ENCODE measurements at regions not wholly inside any gene's neighbourhood (a gene's known extent, or its start where the extent isn't known, plus 50 kb on each side); places are given as distances from the start of the nearest gene placed in this dataset.

DNA sequence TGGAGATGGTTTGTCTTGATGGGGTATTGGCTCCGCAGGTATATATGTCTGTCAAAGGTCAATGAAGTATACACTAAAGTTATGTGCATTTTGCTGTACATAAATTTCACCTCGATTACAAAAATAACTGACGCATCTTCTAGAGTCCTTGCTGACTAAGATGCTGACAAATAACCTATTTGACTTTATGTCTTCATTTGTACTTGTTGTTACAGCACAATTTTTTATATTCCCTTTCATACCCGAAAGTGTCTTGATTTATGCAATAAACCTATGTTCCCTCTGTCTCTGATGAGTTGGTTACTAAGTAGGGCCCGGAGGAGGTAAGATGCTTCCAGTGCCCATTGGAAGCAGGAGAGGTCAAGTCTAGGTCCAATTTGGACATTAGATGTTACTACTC is 93.5 kb downstream of the COPS8 start:
- TF ChIP-seq, protein P1, sequence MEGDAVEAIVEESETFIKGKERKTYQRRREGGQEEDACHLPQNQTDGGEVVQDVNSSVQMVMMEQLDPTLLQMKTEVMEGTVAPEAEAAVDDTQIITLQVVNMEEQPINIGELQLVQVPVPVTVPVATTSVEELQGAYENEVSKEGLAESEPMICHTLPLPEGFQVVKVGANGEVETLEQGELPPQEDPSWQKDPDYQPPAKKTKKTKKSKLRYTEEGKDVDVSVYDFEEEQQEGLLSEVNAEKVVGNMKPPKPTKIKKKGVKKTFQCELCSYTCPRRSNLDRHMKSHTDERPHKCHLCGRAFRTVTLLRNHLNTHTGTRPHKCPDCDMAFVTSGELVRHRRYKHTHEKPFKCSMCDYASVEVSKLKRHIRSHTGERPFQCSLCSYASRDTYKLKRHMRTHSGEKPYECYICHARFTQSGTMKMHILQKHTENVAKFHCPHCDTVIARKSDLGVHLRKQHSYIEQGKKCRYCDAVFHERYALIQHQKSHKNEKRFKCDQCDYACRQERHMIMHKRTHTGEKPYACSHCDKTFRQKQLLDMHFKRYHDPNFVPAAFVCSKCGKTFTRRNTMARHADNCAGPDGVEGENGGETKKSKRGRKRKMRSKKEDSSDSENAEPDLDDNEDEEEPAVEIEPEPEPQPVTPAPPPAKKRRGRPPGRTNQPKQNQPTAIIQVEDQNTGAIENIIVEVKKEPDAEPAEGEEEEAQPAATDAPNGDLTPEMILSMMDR (IDR thresholded peaks at IDR 0.05; ENCODE audit: unreplicated experiment): no peak
- Mint-ChIP-seq H3K4me3 (ENCODE audit: low read depth) (no peak overlapping the region), H3K27me3 (peaks cover 22% of the 10 kb centered on the region), H3K36me3 (ENCODE audit: insufficient read depth) (no peaks in the 10 kb centered on the region), H3K9me3 (ENCODE audit: low read depth) (peaks cover 4% of the 10 kb centered on the region), H3K27ac (no peak overlapping the region), H3K4me1 (ENCODE audit: low read depth) (no peaks in the 10 kb centered on the region)
- no peak for DNase-seq (ENCODE audit: low spot score, unreplicated experiment)

DNA sequence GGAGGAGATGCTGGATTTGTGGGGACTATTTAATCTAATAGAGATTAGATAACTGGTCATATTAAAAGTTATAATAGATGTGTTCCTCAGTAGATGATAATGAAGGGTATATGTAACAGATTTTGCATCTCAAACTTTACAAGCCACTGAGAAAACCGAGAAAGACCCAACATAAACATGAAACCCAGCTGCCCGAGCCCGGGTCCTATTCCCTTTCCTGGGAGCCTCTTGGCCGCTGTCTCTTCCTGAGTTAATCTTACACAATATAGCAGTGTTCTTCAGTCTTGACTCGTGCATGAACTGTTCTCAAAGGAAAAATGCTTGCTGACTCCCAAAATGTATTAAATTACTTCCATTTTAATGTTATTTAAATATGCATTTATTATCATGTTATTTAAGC is 94.5 kb downstream of the COPS8 start:
- Mint-ChIP-seq H3K4me3 (ENCODE audit: low read depth) (no peak overlapping the region), H3K27me3 (peaks cover 29% of the 10 kb centered on the region), H3K9me3 (ENCODE audit: low read depth) (no peaks in the 10 kb centered on the region), H3K4me1 (ENCODE audit: low read depth) (no peaks in the 10 kb centered on the region), H3K27ac (no peak overlapping the region), H3K36me3 (ENCODE audit: insufficient read depth) (no peaks in the 10 kb centered on the region)
- no peak for DNase-seq (ENCODE audit: low spot score, unreplicated experiment)
- TF ChIP-seq, protein P1 (IDR thresholded peaks at IDR 0.05; ENCODE audit: unreplicated experiment): no peak

DNA sequence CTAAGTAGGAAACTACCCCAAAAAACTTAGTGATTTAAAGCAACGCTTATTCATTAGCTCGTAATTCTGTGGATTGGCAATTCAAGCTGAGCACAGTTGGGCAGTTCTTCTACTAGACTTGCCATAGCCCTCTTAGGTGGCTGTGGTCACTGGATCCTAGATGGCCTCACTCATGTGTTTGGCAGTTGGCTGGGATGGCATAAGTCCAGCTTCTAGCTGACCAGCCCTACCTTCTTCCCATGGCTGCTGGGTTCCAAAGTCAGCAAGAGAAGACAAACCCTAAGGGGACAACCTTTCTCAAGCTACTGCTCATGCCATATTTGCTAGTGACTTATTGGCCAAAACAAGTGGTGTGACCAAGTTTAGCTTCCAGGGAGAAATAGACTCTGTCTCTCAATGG is 95.3 kb downstream of the COPS8 start:
- TF ChIP-seq, protein P1 (IDR thresholded peaks at IDR 0.05; ENCODE audit: unreplicated experiment): no peak
- H3K27me3 Mint-ChIP-seq: peaks cover 28% of the 10 kb centered on the region
- no peak overlapping the region for H3K4me3 Mint-ChIP-seq (ENCODE audit: low read depth)
- no peaks in the 10 kb centered on the region for H3K4me1 Mint-ChIP-seq (ENCODE audit: low read depth)
- DNase-seq (ENCODE audit: low spot score, unreplicated experiment): no peak
- H3K9me3 Mint-ChIP-seq (ENCODE audit: low read depth): no peaks in the 10 kb centered on the region
- no peak overlapping the region for H3K27ac Mint-ChIP-seq
- H3K36me3 Mint-ChIP-seq (ENCODE audit: insufficient read depth): no peaks in the 10 kb centered on the region

DNA sequence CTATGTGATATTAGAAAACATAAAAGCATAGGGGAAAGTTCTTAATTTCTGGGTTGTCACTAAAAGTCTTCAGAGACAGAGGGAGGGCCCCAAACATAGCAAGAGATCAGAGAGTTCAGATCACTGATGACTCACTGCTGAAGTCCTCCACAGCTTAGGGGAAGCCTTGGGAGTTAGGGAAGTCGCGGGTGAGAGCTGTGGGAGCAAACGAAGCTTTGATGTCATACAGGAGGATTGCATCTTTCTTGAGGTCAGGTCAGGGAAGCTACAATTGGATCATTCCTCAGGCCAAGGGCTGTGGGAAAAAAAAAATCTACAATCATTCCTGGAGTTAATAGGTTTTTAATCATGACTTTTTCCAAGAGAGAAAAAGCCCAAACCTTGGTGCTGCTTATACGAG is 96.2 kb downstream of the COPS8 start:
- Mint-ChIP-seq H3K4me1 (ENCODE audit: low read depth) (no peaks in the 10 kb centered on the region), H3K4me3 (ENCODE audit: low read depth) (no peak overlapping the region), H3K36me3 (ENCODE audit: insufficient read depth) (no peaks in the 10 kb centered on the region), H3K9me3 (ENCODE audit: low read depth) (no peaks in the 10 kb centered on the region), H3K27ac (no peak overlapping the region), H3K27me3 (peaks cover 36% of the 10 kb centered on the region)
- no peak for DNase-seq (ENCODE audit: low spot score, unreplicated experiment)
- TF ChIP-seq, protein P1 (IDR thresholded peaks at IDR 0.05; ENCODE audit: unreplicated experiment): no peak

DNA sequence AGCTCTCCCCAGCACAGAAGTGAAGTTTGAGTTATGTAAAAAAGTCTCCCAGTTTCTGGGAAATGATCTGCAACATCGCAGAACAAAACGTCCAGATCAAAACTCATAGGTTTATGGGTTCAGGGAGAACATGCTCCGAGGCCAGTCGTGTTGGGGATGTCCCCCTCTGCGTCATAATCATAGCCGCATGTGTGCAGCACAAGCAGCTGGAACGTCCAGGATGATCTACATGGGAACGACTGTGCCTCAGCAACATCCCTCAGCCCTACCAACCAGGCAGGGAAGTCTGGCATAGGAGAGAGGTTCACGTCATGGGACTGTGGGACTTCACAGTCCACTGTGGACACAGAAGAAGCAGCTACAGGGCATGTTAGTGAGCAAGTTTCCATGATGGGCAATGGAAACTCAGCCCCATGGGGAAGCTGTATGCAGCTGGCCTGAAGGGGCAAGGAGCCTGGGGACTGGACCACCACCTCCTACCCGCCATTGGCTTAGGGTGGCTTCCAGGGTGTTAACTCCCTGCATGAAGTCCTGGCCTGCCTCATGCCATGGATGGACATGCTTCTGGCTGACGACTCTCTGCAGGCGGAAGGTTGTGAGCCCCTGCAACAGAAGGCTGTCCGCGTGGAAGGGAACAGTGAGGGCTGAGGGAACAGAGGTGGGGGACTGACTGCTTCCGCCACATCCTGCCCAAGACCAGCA is 96.9 kb downstream of the COPS8 start:
- H3K9me3 Mint-ChIP-seq (ENCODE audit: low read depth): no peaks in the 10 kb centered on the region
- H3K27ac Mint-ChIP-seq: no peak overlapping the region
- DNase-seq (ENCODE audit: low spot score, unreplicated experiment): no peak
- H3K27me3 Mint-ChIP-seq: peaks cover 36% of the 10 kb centered on the region
- H3K4me3 Mint-ChIP-seq (ENCODE audit: low read depth): no peak overlapping the region
- no peaks in the 10 kb centered on the region for H3K4me1 Mint-ChIP-seq (ENCODE audit: low read depth)
- TF ChIP-seq, protein P1 (IDR thresholded peaks at IDR 0.05; ENCODE audit: unreplicated experiment): no peak
- H3K36me3 Mint-ChIP-seq (ENCODE audit: insufficient read depth): no peaks in the 10 kb centered on the region

Data from progenitor cell of endocrine pancreas (in vitro differentiated cells).